DND-41 (cell line): ENCODE measurements at regions not wholly inside any gene's neighbourhood (a gene's known extent, or its start where the extent isn't known, plus 50 kb on each side); places are given as distances from the start of the nearest gene placed in this dataset.

Source experiments
- CTCF ChIP-seq: IDR thresholded peaks from 2 replicates; pipeline ENCODE4 v1.5.1; 2012; ENCODE audit warnings: borderline replicate concordance, low read length, moderate library complexity, mild to moderate bottlenecking; ENCODE audit not compliant: poor library complexity, severe bottlenecking; ENCODE audit errors: extremely low read depth
- EZH2 ChIP-seq: IDR thresholded peaks from 3 replicates; pipeline ENCODE4 v1.6.1; 2012; ENCODE audit warnings: borderline replicate concordance, low read depth, mild to moderate bottlenecking, moderate library complexity, low read length, inconsistent platforms; ENCODE audit not compliant: severe bottlenecking

GRCh38 chr4:189850239-189850856 lies 90.3 kb upstream of the FRG1 start:
- TF ChIP-seq CTCF (no peak), EZH2 (no peak)
